ENCODE measurements at regions not wholly inside any gene's neighbourhood (a gene's known extent, or its start where the extent isn't known, plus 50 kb on each side); places are given as distances from the start of the nearest gene placed in this dataset.
"Not testable (repeated sequence)": the region's sequence is repeated elsewhere in the genome, so short reads cannot be mapped to it uniquely, and the experiment has no call there.

GRCh38 chr9:7432989-7433388 is 366.6 kb downstream of the DMAC1 start:
- DNase-seq (ENCODE audit: extremely low read depth, low read depth), result no peak
- no peak for TF ChIP-seq CTCF (IDR thresholded peaks at IDR 0.05; ENCODE audit: low read depth, low read length)

- DNase-seq (ENCODE audit: extremely low read depth, low read depth), result not testable (repeated sequence)
These were observed 382.2 kb downstream of the DMAC1 start for GRCh38 chr9:7417397-7417796.

- TF ChIP-seq CTCF (IDR thresholded peaks at IDR 0.05; ENCODE audit: low read depth, low read length), result no peak
- DNase-seq (ENCODE audit: extremely low read depth, low read depth), result no peak
These were observed 383.7 kb downstream of the DMAC1 start for GRCh38 chr9:7415836-7416235.

GRCh38 chr9:7408845-7409244 is 390.7 kb downstream of the DMAC1 start:
- TF ChIP-seq CTCF (IDR thresholded peaks at IDR 0.05; ENCODE audit: low read depth, low read length), result no peak
- no peak for DNase-seq (ENCODE audit: extremely low read depth, low read depth)

- TF ChIP-seq CTCF (IDR thresholded peaks at IDR 0.05; ENCODE audit: low read depth, low read length), result no peak
- no peak for DNase-seq (ENCODE audit: extremely low read depth, low read depth)
These were observed 392.3 kb downstream of the DMAC1 start for GRCh38 chr9:7407246-7407645.

- no peak for TF ChIP-seq CTCF (IDR thresholded peaks at IDR 0.05; ENCODE audit: low read depth, low read length)
- no peak for DNase-seq (ENCODE audit: extremely low read depth, low read depth)
These were observed 393.5 kb downstream of the DMAC1 start for GRCh38 chr9:7405924-7406604.

- no peak for DNase-seq (ENCODE audit: extremely low read depth, low read depth)
- no peak for TF ChIP-seq CTCF (IDR thresholded peaks at IDR 0.05; ENCODE audit: low read depth, low read length)
These were observed 395.6 kb downstream of the DMAC1 start for GRCh38 chr9:7403839-7404487.

GRCh38 chr9:7403028-7403389 is 396.6 kb downstream of the DMAC1 start:
- no peak for DNase-seq (ENCODE audit: extremely low read depth, low read depth)
- no peak for TF ChIP-seq CTCF (IDR thresholded peaks at IDR 0.05; ENCODE audit: low read depth, low read length)
